ENCODE measurements at regions not wholly inside any gene's neighbourhood (a gene's known extent, or its start where the extent isn't known, plus 50 kb on each side); places are given as distances from the start of the nearest gene placed in this dataset.
"Not testable (repeated sequence)": the region's sequence is repeated elsewhere in the genome, so short reads cannot be mapped to it uniquely, and the experiment has no call there.

DNA sequence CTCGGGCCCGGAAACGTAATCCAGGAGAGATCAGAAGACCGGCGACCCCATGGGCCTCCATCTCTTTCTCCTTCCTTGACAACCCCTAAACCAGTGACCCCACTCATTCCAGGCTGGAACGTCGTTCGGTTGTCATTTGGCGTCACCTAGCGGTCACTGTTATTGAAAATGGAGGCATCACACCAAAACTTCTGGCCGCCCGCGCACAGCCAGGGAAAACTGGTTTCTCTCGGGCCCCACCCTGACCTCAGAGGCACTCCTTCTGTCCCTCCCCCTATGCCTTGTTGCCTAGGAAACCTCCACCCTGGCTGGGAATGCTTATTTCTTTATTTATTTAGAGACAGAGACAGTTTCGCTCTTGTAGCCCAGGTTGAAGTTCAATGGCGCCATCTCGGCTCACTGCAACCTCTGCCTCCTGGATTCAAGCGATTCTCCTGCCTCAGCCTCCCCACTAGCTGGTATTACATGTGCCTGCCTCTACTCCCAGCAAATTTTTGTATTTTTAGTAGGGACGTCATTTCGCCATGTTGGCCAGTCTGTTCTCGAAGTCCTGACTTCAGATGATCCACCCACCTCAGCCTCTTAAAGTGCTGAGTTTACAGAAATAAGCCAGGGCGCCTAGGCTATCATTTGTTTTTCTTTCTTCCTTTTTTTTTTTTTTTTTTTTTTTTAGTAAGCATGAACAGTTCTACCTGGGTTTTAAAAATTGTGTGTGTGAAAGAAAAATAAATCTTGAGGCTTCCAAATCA, 2144.1 kb upstream of the TPTE start:
- H3K36me3 ChIP-seq; H3K27ac ChIP-seq; H3K27me3 ChIP-seq; H3K4me3 ChIP-seq; H3K4me1 ChIP-seq; intact Hi-C loops (cut with DNase I); H3K9me3 ChIP-seq; DNase-seq (ENCODE audit: low spot score in 2 of 2): not testable (repeated sequence)

DNA sequence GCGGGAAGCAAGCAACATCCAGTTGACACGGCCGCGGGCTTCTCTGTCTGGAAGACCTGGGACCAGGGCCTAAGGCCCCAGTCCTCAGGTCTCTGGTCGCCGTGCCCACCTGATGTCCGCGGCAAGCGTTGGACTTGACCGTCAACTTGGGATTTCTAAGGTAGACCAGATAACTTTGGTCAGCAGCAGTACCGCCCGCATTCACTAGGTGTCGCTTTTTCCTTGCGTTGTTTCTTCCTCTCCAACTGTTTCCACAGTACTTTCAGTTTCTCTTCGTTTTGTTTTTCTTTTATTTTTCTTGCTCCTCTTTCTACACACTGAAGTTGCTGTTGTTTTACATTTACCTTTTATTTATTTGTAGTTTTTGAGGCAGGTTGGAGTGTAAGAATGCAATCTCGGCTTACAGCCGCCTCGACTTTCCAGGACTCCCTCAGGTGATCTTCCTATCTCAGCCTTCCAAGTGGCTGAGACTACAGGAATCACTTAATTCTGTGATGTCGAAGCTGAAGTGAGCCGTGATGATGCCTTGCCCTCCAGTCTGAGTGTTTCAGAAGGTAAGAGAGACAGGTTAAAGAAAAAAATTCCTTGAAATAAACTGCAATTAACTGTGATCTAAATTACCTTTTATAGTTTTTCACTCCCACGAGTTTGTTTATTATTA, 2140.8 kb upstream of the TPTE start:
- H3K4me1 ChIP-seq; intact Hi-C loops (cut with DNase I); H3K36me3 ChIP-seq; H3K27me3 ChIP-seq; H3K27ac ChIP-seq; DNase-seq (ENCODE audit: low spot score in 2 of 2); H3K9me3 ChIP-seq; H3K4me3 ChIP-seq: not testable (repeated sequence)

DNA sequence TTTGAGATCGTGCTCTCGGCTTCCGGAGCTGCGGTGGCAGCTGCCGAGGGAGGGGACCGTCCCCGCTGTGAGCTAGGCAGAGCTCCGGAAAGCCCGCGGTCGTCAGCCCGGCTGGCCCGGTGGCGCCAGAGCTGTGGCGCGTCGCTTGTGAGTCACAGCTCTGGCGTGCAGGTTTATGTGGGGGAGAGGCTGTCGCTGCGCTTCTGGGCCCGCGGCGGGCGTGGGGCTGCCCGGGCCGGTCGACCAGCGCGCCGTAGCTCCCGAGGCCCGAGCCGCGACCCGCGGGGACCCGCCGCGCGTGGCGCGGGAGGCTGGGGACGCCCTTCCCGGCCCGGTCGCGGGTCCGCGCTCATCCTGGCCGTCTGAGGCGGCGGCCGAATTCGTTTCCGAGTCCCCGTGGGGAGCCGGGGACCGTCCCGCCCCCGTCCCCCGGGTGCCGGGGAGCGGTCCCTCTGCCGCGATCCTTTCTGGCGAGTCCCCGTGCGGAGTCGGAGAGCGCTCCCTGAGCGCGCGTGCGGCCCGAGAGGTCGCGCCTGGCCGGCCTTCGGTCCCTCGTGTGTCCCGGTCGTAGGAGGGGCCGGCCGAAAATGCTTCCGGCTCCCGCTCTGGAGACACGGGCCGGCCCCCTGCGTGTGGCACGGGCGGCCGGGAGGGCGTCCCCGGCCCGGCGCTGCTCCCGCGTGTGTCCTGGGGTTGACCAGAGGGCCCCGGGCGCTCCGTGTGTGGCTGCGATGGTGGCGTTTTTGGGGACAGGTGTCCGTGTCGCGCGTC, 2133.0 kb upstream of the TPTE start:
- H3K27ac ChIP-seq; H3K4me1 ChIP-seq; intact Hi-C loops (cut with DNase I): not testable (repeated sequence)

DNA sequence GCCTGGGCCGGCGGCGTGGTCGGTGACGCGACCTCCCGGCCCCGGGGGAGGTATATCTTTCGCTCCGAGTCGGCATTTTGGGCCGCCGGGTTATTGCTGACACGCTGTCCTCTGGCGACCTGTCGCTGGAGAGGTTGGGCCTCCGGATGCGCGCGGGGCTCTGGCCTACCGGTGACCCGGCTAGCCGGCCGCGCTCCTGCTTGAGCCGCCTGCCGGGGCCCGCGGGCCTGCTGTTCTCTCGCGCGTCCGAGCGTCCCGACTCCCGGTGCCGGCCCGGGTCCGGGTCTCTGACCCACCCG, 2132.5 kb upstream of the TPTE start:
- H3K9me3 ChIP-seq; intact Hi-C loops (cut with DNase I); H3K36me3 ChIP-seq; H3K4me3 ChIP-seq; DNase-seq (ENCODE audit: low spot score in 2 of 2); H3K27me3 ChIP-seq; H3K27ac ChIP-seq; H3K4me1 ChIP-seq: not testable (repeated sequence)

More for the DNA sequence above, 2133.0 kb upstream of the TPTE start:
- not testable (repeated sequence) for H3K36me3 ChIP-seq; DNase-seq (ENCODE audit: low spot score in 2 of 2); H3K9me3 ChIP-seq; H3K27me3 ChIP-seq; H3K4me3 ChIP-seq

DNA sequence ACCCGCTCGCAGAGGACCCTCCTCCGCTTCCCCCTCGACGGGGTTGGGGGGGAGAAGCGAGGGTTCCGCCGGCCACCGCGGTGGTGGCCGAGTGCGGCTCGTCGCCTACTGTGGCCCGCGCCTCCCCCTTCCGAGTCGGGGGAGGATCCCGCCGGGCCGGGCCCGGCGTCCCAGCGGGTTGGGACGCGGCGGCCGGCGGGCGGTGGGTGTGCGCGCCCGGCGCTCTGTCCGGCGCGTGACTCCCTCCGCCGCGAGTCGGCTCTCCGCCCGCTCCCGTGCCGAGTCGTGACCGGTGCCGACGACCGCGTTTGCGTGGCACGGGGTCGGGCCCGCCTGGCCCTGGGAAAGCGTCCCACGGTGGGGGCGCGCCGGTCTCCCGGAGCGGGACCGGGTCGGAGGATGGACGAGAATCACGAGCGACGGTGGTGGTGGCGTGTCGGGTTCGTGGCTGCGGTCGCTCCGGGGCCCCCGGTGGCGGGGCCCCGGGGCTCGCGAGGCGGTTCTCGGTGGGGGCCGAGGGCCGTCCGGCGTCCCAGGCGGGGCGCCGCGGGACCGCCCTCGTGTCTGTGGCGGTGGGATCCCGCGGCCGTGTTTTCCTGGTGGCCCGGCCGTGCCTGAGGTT, 2130.7 kb upstream of the TPTE start:
- H3K27ac ChIP-seq; H3K4me1 ChIP-seq; H3K36me3 ChIP-seq; H3K4me3 ChIP-seq; H3K27me3 ChIP-seq; H3K9me3 ChIP-seq; DNase-seq (ENCODE audit: low spot score in 2 of 2); intact Hi-C loops (cut with DNase I): not testable (repeated sequence)

DNA sequence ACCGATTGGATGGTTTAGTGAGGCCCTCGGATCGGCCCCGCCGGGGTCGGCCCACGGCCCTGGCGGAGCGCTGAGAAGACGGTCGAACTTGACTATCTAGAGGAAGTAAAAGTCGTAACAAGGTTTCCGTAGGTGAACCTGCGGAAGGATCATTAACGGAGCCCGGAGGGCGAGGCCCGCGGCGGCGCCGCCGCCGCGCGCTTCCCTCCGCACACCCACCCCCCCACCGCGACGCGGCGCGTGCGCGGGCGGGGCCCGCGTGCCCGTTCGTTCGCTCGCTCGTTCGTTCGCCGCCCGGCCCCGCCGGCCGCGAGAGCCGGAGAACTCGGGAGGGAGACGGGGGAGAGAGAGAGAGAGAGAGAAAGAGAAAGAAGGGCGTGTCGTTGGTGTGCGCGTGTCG, 2127.0 kb upstream of the TPTE start:
- H3K4me3 ChIP-seq; H3K4me1 ChIP-seq; H3K27ac ChIP-seq; intact Hi-C loops (cut with DNase I); DNase-seq (ENCODE audit: low spot score in 2 of 2); H3K9me3 ChIP-seq; H3K36me3 ChIP-seq; H3K27me3 ChIP-seq: not testable (repeated sequence)

DNA sequence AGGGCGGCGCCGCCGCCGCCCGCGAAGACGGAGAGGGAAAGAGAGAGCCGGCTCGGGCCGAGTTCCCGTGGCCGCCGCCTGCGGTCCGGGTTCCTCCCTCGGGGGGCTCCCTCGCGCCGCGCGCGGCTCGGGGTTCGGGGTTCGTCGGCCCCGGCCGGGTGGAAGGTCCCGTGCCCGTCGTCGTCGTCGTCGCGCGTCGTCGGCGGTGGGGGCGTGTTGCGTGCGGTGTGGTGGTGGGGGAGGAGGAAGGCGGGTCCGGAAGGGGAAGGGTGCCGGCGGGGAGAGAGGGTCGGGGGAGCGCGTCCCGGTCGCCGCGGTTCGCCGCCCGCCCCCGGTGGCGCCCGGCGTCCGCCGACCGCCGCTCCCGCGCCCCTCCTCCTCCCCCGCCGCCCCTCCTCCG, 2125.4 kb upstream of the TPTE start:
- not testable (repeated sequence) for H3K27ac ChIP-seq

DNA sequence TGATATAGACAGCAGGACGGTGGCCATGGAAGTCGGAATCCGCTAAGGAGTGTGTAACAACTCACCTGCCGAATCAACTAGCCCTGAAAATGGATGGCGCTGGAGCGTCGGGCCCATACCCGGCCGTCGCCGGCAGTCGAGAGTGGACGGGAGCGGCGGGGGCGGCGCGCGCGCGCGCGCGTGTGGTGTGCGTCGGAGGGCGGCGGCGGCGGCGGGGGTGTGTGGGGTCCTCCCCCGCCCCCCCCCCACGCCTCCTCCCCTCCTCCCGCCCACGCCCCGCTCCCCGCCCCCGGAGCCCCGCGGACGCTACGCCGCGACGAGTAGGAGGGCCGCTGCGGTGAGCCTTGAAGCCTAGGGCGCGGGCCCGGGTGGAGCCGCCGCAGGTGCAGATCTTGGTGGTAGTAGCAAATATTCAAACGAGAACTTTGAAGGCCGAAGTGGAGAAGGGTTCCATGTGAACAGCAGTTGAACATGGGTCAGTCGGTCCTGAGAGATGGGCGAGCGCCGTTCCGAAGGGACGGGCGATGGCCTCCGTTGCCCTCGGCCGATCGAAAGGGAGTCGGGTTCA, 2122.4 kb upstream of the TPTE start:
- H3K9me3 ChIP-seq; DNase-seq (ENCODE audit: low spot score in 2 of 2); H3K27me3 ChIP-seq; H3K36me3 ChIP-seq; H3K4me1 ChIP-seq; intact Hi-C loops (cut with DNase I); H3K4me3 ChIP-seq; H3K27ac ChIP-seq: not testable (repeated sequence)

More for the DNA sequence above, 2125.4 kb upstream of the TPTE start:
- H3K4me3 ChIP-seq; H3K9me3 ChIP-seq; H3K4me1 ChIP-seq; intact Hi-C loops (cut with DNase I); DNase-seq (ENCODE audit: low spot score in 2 of 2); H3K36me3 ChIP-seq; H3K27me3 ChIP-seq: not testable (repeated sequence)

DNA sequence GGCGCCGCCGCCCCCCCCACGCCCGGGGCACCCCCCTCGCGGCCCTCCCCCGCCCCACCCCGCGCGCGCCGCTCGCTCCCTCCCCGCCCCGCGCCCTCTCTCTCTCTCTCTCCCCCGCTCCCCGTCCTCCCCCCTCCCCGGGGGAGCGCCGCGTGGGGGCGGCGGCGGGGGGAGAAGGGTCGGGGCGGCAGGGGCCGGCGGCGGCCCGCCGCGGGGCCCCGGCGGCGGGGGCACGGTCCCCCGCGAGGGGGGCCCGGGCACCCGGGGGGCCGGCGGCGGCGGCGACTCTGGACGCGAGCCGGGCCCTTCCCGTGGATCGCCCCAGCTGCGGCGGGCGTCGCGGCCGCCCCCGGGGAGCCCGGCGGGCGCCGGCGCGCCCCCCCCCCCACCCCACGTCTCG, 2121.5 kb upstream of the TPTE start:
- intact Hi-C loops (cut with DNase I), result not testable (repeated sequence)

DNA sequence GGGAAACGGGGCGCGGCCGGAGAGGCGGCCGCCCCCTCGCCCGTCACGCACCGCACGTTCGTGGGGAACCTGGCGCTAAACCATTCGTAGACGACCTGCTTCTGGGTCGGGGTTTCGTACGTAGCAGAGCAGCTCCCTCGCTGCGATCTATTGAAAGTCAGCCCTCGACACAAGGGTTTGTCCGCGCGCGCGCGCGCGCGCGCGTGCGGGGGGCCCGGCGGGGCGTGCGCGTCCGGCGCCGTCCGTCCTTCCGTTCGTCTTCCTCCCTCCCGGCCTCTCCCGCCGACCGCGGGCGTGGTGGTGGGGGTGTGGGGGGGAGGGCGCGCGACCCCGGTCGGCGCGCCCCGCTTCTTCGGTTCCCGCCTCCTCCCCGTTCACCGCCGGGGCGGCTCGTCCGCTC, 2119.6 kb upstream of the TPTE start:
- H3K27ac ChIP-seq; DNase-seq (ENCODE audit: low spot score in 2 of 2); H3K4me3 ChIP-seq; H3K36me3 ChIP-seq; H3K9me3 ChIP-seq; H3K4me1 ChIP-seq; H3K27me3 ChIP-seq; intact Hi-C loops (cut with DNase I): not testable (repeated sequence)

More for the DNA sequence above, 2121.5 kb upstream of the TPTE start:
- not testable (repeated sequence) for H3K27ac ChIP-seq; H3K4me1 ChIP-seq; H3K36me3 ChIP-seq; H3K27me3 ChIP-seq; DNase-seq (ENCODE audit: low spot score in 2 of 2); H3K4me3 ChIP-seq; H3K9me3 ChIP-seq

DNA sequence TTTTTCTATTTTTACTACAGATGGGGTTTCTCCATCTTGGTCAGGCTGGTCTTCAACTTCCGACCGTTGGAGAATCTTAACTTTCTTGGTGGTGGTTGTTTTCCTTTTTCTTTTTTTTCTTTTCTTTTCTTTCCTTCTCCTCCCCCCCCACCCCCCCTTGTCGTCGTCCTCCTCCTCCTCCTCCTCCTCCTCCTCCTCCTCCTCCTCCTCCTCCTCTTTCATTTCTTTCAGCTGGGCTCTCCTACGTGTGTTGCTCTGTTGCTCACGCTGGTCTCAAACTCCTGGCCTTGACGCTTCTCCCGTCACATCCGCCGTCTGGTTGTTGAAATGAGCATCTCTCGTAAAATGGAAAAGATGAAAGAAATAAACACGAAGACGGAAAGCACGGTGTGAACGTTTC, 2115.1 kb upstream of the TPTE start:
- H3K27ac ChIP-seq; H3K4me1 ChIP-seq; H3K9me3 ChIP-seq; H3K27me3 ChIP-seq; intact Hi-C loops (cut with DNase I); DNase-seq (ENCODE audit: low spot score in 2 of 2); H3K36me3 ChIP-seq; H3K4me3 ChIP-seq: not testable (repeated sequence)

DNA sequence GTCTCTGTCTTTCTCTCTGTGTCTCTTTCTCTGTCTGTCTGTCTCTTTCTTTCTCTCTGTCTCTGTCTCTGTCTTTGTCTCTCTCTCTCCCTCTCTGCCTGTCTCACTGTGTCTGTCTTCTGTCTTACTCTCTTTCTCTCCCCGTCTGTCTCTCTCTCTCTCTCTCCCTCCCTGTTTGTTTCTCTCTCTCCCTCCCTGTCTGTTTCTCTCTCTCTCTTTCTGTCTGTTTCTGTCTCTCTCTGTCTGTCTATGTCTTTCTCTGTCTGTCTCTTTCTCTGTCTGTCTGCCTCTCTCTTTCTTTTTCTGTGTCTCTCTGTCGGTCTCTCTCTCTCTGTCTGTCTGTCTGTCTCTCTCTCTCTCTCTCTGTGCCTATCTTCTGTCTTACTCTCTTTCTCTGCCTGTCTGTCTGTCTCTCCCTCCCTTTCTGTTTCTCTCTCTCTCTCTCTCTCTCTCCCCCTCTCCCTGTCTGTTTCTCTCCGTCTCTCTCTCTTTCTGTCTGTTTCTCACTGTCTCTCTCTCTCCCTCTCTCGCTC, 2110.2 kb upstream of the TPTE start:
- H3K9me3 ChIP-seq; H3K36me3 ChIP-seq; DNase-seq (ENCODE audit: low spot score in 2 of 2); H3K27me3 ChIP-seq; H3K4me3 ChIP-seq; H3K4me1 ChIP-seq; intact Hi-C loops (cut with DNase I); H3K27ac ChIP-seq: not testable (repeated sequence)

DNA sequence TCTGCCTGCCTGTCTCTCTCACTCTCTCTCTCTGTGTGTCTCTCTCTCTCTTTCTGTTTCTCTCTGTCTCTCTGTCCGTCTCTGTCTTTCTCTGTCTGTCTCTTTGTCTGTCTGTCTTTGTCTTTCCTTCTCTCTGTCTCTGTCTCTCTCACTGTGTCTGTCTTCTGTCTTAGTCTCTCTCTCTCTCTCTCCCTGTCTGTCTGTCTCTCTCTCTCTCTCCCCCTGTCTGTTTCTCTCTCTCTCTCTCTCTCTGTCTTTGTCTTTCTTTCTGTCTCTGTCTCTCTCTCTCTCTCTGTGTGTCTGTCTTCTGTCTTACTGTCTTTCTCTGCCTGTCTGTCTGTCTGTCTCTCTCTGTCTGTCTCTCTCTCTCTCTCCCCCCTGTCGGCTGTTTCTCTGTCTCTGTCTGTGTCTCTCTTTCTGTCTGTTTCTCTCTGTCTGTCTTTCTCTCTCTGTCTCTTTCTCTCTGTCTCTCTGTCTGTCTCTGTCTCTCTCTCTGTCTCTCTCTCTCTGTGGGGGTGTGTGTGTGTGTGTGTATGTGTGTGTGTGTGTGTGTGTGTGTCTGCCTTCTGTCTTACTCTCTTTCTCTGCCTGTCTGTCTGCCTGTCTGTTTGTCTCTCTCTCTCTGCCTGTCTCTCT, 2101.3 kb upstream of the TPTE start:
- peak in 1 of 2 donors; percentile 37 for DNase-seq (ENCODE audit: low spot score in 2 of 2)

More for the DNA sequence above, 2101.3 kb upstream of the TPTE start:
- H3K27me3 ChIP-seq; H3K36me3 ChIP-seq; H3K4me1 ChIP-seq; H3K27ac ChIP-seq; H3K4me3 ChIP-seq; intact Hi-C loops (cut with DNase I); H3K9me3 ChIP-seq: not testable (repeated sequence)
